Suprapubic skin (tissue), 3 donors: ENCODE measurements at regions not wholly inside any gene's neighbourhood (a gene's known extent, or its start where the extent isn't known, plus 50 kb on each side); places are given as distances from the start of the nearest gene placed in this dataset.

Experiments
- CTCF ChIP-seq, 2 donors: fragments of 200-600 bp in 1 of 2; fragments of 450-650 bp in 1 of 2; sonication (generic) in 1 of 2; IDR thresholded peaks; one replicate each; pipeline ENCODE4 v1.5.1; 2016 to 2019; ENCODE audit warnings: antibody characterized with exemption in 2 of 2, mild to moderate bottlenecking in 1 of 2, moderate library complexity in 1 of 2
- POLR2A ChIP-seq, 2 donors: fragments of 450-650 bp; IDR thresholded peaks; one replicate each; pipeline ENCODE4 v1.6.1; 2017; ENCODE audit warnings: antibody characterized with exemption in 2 of 2, mild to moderate bottlenecking in 2 of 2, moderate library complexity in 2 of 2

- TF ChIP-seq CTCF (IDR thresholded peaks at IDR 0.05), result no peak
- no peak for TF ChIP-seq POLR2A (IDR thresholded peaks at IDR 0.05)
Measured at GRCh38 chr16:35552763-35553162, 2093.4 kb downstream of the TP53TG3F start.
